ENCODE measurements at regions not wholly inside any gene's neighbourhood (a gene's known extent, or its start where the extent isn't known, plus 50 kb on each side); places are given as distances from the start of the nearest gene placed in this dataset.

DNA sequence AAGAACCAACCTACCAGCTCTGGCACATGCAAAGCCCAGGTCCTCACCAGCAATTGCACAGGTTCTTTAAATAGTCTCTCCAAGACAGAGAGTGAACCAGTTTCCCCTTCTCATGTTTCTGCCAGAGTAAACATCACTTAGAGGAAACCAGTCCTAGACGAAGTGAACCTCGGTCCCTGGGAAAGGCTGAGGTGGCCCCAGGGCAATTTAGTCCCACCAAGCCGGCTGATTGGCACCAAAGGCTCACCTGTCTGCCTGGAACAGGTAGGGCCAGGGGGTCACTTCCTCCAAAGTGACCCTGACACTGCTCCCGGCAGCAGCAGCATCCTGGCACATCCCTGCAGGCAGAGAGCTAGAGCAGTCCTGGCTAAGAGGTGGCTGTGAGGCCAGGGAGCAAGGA is 122.9 kb upstream of the ZNF507 start:
- H3K27me3 ChIP-seq: peaks cover 4% of the 10 kb centered on the region
- H3K4me3 ChIP-seq: no peak overlapping the region
- no peaks in the 10 kb centered on the region for H3K36me3 ChIP-seq
- H3K9ac ChIP-seq (ENCODE audit: low read depth in 2 of 2, low read length in 2 of 2): no peak overlapping the region
- no peak for DNase-seq
- no peaks in the 10 kb centered on the region for H3K4me1 ChIP-seq
- no peak overlapping the region for H3K27ac ChIP-seq
- TF ChIP-seq, protein P1, sequence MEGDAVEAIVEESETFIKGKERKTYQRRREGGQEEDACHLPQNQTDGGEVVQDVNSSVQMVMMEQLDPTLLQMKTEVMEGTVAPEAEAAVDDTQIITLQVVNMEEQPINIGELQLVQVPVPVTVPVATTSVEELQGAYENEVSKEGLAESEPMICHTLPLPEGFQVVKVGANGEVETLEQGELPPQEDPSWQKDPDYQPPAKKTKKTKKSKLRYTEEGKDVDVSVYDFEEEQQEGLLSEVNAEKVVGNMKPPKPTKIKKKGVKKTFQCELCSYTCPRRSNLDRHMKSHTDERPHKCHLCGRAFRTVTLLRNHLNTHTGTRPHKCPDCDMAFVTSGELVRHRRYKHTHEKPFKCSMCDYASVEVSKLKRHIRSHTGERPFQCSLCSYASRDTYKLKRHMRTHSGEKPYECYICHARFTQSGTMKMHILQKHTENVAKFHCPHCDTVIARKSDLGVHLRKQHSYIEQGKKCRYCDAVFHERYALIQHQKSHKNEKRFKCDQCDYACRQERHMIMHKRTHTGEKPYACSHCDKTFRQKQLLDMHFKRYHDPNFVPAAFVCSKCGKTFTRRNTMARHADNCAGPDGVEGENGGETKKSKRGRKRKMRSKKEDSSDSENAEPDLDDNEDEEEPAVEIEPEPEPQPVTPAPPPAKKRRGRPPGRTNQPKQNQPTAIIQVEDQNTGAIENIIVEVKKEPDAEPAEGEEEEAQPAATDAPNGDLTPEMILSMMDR (IDR thresholded peaks at IDR 0.05): no peak
- intact Hi-C loops (cut with DNase I): loop anchor here (5.0 kb wide), 1 partner anchor 1435 kb away; no protein-coding TSS in a partner anchor
- no peaks in the 10 kb centered on the region for H3K9me3 ChIP-seq

DNA sequence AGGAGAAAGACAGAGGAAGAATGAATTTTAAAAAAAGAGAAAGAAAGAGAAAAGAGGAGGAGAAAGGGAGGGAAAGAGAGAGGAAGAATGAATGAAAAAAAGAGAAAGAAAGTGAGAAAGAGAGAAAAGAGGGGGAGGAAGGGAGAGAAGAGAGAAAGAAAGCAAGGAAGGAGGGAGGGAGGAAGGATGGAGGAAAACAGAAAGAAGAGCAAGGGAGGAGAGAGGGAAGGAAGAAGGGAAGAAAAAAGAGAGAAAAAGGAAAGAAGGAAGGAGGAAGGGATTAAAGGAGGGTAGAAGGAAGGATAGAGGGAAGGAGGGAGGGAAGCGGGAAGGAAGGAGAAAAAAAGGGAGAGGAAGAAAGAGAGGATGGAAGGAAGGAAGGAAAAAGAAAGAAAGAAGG is 122.3 kb upstream of the ZNF507 start:
- peaks cover 4% of the 10 kb centered on the region for H3K27me3 ChIP-seq
- H3K27ac ChIP-seq: no peak overlapping the region
- DNase-seq: no peak
- no peaks in the 10 kb centered on the region for H3K36me3 ChIP-seq
- H3K4me3 ChIP-seq: no peak overlapping the region
- TF ChIP-seq, protein P1 (IDR thresholded peaks at IDR 0.05): no peak
- intact Hi-C loops (cut with DNase I): loop anchor here (5.0 kb wide), 1 partner anchor 1436 kb away; no protein-coding TSS in a partner anchor
- no peaks in the 10 kb centered on the region for H3K4me1 ChIP-seq
- no peaks in the 10 kb centered on the region for H3K9me3 ChIP-seq
- H3K9ac ChIP-seq (ENCODE audit: low read depth in 2 of 2, low read length in 2 of 2): no peak overlapping the region

DNA sequence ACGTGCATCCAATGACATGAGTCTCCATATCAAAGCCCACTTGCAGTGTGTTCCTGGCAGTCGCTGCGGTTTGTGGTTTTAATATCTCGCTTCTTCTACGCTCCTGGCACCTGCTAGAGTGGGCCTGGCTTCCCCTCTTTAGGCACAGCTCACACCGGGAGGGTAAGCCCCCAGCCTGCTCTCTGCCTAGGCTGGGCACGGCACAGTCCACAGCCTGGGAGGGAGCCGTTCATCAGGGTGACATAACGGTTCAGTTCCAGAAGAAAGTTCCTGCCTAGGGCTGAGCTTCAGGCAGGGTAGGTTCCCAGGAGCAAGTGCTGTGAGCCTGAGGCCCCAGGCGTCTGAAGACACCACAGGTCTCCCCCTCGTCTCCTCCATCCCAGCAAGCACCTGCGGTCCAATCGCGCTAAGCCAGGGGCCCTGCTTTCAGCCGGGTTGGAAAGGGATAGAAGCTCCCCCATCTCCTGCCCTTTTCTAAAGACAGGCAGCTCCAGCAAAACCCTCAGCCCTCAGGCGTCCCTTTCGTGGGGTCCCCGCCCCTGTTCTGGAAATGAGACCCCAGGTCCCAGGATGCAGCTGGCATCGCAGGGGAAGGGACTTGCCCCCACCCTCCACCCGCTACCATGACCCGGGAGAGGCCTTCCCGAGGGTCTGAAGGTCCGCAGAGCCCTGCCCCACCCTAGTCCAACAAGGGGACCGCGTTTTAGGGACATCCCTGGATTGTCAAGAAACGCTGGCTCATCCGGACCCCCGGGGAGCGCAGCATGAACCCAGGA is 121.6 kb upstream of the ZNF507 start:
- intact Hi-C loops (cut with DNase I): loop anchor here (5.0 kb wide), 1 partner anchor 1436 kb away; no protein-coding TSS in a partner anchor
- peaks cover 4% of the 10 kb centered on the region for H3K27me3 ChIP-seq
- H3K9me3 ChIP-seq: no peaks in the 10 kb centered on the region
- no peak overlapping the region for H3K9ac ChIP-seq (ENCODE audit: low read depth in 2 of 2, low read length in 2 of 2)
- no peaks in the 10 kb centered on the region for H3K36me3 ChIP-seq
- DNase-seq: no peak
- H3K4me3 ChIP-seq: no peak overlapping the region
- H3K27ac ChIP-seq: no peak overlapping the region
- TF ChIP-seq, protein P1 (IDR thresholded peaks at IDR 0.05): no peak
- H3K4me1 ChIP-seq: no peaks in the 10 kb centered on the region

DNA sequence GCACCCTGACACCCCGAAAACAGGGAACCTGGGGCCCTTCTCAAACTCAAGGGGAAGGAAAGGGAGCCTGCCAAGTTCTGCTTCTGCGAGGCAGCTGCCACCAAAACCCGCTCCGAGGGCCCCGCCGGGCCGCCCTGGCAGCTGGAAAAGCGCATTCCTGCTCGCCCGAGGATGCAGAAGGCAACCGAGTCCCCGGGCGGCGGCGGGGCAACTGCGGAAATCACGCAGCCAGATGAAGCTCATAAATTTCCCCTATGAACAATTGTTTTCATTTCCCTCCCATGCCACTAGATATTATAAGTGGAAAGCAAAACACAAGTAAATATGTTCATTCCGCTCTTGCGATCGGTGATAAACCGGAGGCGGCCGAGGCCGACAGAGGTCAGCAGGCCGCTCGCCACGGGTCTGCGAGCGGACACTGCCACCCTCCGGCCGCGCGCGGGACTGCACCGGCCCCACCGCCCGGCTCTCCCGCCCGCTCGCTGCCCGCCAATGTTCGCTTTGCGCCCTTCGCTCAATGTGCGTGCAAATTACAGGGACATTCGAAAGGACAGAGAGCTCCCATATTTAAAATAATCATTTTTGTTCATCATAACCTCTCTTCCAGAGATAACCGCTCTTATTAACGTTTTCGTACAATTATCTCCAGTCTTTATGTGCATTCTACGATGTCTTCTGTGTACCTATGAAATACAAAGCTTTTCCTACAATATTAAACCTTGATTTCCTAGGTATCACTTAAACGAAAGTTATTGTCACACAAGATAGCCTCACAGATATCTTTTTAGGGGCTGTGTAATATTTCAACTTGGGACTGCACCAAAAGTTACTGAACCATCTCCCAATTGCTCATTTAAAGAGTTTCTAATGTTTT is 120.8 kb upstream of the ZNF507 start:
- intact Hi-C loops (cut with DNase I): loop anchor here (5.0 kb wide), 3 partner anchors 1437 to 1557 kb away; no protein-coding TSS in a partner anchor
- Histone ChIP-seq H3K9me3 (no peaks in the 10 kb centered on the region), H3K36me3 (no peaks in the 10 kb centered on the region), H3K4me3 (no peak overlapping the region), H3K9ac (ENCODE audit: low read depth in 2 of 2, low read length in 2 of 2) (no peak overlapping the region), H3K27me3 (peaks cover 4% of the 10 kb centered on the region), H3K27ac (no peak overlapping the region), H3K4me1 (no peaks in the 10 kb centered on the region)
- TF ChIP-seq, protein P1 (IDR thresholded peaks at IDR 0.05): peak; percentile 100
- peak; percentile 49 for DNase-seq

DNA sequence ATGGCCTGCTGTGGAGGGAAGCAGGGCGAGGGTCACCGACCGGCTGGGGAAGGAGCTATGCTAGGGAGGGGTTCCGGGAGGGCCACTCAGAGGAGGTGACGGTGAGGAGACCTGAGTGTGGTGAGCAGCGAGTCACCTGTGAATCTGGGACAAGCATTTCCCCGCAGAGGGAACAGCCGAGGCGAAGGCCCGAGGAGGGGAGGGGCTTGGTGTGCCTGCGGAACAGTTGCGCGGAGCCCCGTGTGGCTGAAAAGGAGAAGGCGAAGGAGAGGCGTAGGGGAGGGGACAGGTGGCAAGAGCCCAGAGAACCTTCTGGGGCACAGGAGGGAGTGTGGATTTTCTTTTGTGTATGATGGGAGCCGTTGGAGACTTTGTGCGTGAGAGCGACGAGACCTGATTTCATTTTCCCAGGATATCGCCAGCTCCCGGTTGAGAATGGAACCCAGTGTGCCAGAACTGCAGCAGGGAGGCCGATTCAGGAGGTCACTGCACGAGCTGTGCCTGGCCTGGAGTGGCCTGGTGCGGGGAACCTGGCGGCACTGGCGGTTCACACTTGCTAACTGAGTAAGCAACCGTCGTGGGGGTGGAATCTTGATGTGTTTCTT is 117.7 kb upstream of the ZNF507 start:
- peaks cover 4% of the 10 kb centered on the region for H3K27me3 ChIP-seq
- H3K9ac ChIP-seq (ENCODE audit: low read depth in 2 of 2, low read length in 2 of 2): no peak overlapping the region
- TF ChIP-seq, protein P1 (IDR thresholded peaks at IDR 0.05): no peak
- no peaks in the 10 kb centered on the region for H3K4me1 ChIP-seq
- intact Hi-C loops (cut with DNase I): loop anchor here (5.0 kb wide), 2 partner anchors 1545 to 1560 kb away; no protein-coding TSS in a partner anchor
- no peak overlapping the region for H3K27ac ChIP-seq
- no peak for DNase-seq
- H3K4me3 ChIP-seq: no peak overlapping the region
- no peaks in the 10 kb centered on the region for H3K36me3 ChIP-seq
- H3K9me3 ChIP-seq: no peaks in the 10 kb centered on the region
